Stimulated activated CD8-positive, alpha-beta memory T cell treated with anti-CD3 and anti-CD28 coated beads, Interleukin-15, amount 100 ng/mL, for 48 hours (primary cell): ENCODE measurements at regions not wholly inside any gene's neighbourhood (a gene's known extent, or its start where the extent isn't known, plus 50 kb on each side); places are given as distances from the start of the nearest gene placed in this dataset.
"Not testable (repeated sequence)": the region's sequence is repeated elsewhere in the genome, so short reads cannot be mapped to it uniquely, and the experiment has no call there.

Source experiments
- DNase-seq, 2 donors: peaks; one replicate each; pipeline ENCODE4 v3.0.0-alpha.2; 2020; ENCODE audit warnings: low read depth in 2 of 2

DNA sequence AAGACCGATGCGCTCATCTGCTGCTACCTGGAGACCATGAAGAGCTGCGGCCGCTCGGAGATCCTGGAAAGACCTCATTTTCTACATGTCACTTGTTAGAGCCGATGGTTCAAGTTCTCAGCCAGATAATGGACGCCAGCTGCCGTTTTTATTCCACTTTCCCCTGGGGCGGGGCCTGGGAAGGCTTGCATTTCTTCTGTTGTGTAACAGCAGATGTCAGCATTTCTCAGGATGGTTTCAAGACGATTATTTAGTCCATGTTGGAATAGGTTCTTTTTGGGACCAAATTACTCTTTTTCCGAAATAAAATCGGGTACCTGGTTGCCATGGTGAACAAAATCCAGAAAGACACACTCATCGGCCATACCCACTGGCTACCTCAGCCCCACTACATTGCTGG lies 1418.3 kb downstream of the CDH11 start:
- no peak for DNase-seq

DNA sequence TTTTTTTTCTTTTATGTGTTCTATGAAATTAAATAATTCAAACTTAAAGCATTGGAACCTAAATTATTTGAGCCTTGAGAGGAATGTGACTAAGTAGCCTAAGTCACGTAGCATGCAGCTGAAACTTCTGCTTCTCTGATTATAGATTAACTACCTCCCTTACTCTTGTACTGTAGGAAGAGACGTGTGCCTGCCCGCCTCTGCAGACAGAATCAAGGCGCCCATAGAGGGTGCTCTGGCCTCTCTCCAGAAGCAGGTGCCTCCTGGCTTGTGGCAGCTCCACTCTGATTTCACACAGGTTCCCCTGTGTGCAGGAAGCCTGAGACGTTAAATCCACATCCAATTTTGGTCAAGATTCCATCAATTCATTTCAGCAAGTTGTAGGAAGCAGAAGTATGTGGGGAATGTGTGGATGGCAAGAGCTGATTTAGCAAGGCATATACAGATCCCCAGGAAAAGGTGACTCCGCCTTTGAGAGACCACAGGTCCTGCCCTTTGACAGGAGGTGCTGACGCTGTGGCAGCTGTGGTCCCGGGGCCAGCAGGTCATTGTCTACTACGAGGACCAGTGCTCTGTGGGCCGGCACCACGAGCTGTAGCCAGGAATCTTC lies 1418.8 kb downstream of the CDH11 start:
- DNase-seq: no peak

DNA sequence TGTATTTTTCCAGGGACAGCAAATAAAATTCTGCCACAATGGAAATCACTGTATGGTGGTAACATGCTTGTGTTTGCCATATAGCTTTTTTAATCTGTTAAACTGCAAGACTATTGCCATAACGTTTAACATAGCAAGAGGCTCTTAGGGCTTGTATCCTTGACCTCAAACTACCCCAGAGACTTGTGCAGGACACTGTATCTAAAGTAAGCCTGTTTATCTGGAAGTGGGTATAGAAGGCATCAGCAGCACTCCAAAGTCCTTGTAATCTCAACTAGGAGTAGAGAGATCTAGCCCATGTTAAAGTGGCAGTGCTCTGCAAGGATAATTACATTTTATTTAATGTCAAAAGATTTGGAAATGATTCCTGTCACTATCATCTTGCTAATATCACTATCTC lies 1424.1 kb downstream of the CDH11 start:
- DNase-seq: no peak

DNA sequence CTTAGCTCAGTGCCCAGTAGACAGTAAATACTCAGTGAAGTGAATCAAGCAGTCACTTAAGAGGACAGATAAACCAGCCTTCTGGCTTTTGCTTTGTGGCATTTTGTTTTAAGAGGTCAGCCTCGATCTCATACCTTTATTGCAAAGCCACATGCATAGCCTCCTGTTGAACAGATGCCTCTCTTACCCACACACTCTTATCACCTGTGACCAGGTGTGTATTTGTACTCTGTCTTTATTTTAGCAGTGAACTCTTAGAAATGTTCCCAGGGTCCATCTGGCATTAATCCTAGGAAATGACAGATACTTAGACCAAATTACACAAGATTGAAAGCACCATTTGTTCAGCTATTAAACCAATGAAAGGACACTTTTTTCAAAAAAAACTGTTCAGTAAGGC lies 1426.5 kb downstream of the CDH11 start:
- DNase-seq: no peak

DNA sequence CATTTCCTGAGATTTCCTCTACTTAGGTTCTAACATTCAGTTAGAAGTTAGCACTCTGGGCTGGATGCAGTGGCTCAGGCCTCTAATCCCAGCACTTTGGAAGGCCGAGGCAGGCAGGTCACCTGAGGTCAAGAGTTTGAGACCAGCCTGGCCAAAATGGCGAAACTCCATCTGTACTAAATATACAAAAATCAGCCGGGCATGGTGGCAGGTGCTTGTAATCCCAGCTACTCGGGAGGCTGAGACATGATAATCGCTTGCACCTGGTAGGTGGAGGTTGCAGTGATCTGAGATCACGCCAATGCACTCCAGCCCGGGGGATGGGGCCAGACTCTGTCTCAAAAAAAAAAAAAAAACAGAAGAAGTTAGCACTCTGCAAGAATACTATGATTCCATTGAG lies 1430.9 kb downstream of the CDH11 start:
- DNase-seq: no peak

DNA sequence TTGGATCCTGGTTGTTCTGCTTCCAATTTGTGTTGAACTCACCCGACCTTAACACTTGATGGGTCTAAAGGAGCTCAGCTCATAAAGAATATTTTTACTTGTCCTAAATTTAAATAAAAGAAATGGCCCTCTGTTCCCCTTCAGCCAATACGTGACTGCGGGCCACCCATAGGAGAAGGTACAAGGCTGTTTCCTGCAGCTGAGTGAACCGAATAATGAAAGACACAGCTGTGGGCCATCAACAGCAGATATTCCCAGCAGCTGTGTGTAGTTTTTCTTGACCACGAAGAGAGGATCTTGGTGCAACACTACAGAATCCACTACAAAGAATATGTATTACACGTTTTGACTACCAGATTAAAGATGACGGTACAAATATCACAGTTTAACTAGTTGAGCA lies 1431.6 kb downstream of the CDH11 start:
- no peak for DNase-seq

DNA sequence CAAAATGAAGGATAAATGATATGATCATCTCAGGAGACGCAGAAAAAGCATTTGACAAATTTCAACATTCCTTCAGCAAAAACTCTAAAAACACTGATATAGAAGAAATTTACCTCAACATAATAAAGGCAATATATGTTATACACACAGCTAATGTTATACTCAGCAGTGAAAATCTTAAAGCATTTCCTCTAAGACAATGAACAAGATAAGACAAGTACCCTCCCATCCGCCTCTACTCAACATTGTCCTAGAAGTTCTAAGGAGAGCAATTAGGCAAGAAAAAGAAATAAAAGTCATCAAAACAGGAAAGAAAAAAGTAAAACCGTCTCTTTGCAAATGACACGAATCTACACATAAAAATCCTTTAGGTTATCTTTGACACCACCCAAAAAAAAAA lies 1432.8 kb downstream of the CDH11 start:
- no peak for DNase-seq

DNA sequence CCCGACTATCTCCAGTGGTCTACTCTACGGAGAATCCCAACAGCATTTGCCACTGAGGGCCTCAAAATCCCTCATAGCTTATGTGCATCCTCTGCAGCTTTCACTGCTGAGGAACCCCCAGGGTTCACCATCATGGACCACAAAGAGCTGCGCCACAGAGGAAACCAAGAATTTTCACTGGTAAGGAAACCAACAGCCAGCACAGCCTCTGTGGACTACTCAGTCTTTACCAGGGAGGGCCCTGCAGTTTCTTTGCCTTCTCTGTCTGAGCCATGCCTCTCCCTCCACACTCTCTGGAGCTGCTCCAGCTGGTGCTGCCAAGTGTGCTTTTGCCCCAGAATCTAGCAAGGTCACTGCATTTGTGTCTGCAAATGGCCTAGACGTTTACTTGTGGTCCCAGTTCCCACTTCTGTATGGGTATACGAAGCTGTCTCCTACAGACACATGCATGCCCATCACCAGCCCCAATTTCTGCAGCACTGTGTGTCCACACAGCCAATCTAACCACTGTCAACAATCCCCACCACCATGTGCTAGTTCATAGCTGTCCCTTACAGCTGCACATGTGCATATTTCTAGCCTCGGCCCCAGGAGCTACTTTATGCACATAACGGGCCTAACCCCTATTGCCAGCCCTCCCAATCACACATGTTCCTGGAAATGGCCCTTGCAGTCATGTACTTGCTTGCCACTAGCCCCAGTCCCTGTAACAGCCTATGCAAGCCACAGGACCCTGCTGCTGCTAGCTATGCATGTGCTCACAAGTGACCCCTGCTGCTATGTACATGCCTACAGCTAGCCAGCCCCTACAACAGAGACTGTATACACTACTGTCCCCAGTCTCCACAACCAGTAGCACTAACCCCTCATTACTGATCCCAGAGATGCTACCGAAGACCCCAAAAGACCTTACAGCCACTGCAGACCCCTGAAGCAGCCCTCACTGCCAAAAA lies 1437.4 kb downstream of the CDH11 start:
- DNase-seq: no peak

DNA sequence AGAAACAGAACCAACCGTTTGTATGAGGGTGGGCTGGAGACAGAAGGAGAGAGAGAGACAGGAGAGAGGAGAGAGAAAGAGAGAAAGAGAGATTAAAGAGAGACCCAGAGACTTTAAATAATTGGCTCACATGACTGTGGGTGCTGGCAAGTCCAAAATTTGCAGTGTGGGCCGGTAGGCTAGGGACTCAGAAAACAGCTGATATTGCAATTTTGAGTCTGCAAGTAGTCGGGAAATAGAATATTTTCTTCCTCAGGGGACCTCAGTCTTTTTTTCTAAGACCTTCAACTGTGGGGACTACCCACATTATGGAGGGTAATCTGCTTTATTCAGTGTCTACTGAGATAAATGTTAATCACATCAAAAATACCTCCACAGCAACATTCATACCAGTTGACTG lies 1439.0 kb downstream of the CDH11 start:
- DNase-seq: no peak

DNA sequence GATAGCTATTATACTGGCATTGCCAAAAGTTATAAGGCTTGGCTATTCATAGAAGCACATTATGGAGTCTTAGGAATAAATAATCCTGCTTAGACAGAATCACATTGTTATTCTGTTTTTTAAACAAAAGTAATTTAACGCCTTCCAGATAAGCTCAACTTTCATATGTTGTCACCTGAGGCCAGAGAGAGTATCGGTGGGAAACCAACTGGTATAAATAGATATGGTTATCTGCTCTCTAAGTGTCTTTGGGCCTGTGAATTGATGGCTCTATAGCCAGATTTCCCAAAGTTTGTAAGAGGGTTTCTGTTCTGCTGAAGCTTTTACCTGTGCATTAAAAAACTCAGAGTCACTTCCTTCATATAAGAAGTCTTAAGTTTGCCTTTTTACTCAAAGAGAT lies 1449.4 kb downstream of the CDH11 start:
- no peak for DNase-seq

DNA sequence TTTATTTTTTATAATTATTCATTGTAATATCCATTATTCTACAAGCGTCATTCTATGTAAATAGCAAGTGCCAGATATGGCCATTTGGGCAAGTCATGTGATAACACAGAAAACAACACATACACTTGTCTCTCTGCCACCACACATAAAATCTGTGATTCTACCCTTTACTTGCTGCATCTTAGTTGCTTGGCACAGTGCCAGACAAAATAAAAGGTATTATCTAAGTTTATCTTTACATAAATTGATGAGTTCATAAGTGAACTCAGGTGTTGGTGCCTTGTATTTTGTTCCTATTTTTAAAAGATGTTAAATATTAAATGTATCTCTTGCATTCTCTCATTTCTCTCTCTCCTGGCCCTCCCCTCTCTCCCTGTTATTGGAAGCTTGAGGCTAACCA lies 1458.7 kb downstream of the CDH11 start:
- no peak for DNase-seq

DNA sequence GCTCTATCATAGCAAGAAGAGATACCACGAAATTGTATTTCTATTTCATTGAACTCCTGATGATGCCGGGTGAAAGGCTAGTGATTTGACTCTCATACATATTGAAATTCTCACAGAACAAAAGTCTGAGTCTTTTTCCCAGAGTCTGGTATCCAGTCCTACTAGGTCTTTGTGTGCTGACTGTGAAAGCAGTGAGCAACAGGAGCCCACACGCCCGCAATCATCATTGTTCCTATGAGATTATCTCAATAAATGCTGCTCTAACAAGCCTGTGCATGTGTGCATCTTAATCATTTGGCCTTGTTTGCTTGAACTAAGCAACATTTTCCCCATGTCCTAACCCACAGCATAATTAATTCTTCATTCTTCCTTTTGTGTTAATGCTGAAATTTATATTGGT lies 1466.0 kb downstream of the CDH11 start:
- no peak for DNase-seq

DNA sequence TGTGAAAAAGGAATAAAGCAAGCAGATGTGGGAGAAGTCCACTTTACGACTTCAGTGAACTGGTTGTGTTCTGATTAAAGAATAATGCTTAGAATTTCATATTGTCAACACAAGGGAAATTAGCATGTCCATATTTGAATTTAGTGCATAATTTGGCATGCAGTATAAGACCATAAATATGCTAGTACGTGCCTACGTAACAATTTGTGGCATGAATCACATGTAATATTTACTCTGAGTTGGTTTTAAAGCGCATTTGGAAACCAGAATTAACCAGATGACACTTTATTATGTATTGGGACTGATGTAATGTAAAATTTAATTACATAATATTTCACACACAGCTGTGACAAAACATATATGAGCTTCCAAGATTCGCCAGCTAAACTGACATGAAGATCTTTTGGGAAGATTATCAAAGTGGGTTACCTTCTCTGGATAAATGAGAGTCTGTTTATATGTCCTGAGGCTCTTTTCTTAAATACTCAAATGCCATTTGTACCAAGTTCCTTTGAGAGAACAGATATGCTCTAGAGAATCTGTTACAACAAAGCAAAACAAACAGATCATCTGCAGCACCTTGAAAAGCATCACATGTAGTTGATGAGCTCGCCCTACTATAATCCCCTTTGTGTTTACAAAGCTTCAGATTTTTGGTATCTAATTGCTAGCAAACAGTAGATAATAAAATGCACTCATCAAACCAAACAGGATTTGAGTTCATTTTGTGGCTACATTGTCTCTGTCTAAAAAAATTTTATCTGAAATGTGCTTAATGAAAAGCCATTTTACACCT lies 1468.6 kb downstream of the CDH11 start:
- DNase-seq: no peak

DNA sequence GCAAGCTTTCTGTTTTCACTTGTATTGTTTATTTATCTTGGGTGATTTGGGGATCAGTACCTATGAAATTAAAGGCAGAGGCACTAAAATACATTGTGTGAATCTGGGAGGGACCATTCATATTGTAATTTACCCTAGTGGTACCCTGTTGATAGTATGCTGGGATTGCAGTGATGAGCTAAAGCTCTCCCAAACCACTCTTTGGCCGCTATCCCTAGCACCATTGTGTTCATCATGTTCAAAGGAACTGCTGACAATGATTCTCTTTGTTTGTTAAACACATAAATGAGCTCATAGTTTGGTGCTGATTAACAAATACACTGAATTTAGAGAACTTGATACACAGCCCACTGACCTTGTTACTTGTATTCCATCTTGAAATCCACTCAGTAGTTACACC lies 1469.8 kb downstream of the CDH11 start:
- DNase-seq: no peak

DNA sequence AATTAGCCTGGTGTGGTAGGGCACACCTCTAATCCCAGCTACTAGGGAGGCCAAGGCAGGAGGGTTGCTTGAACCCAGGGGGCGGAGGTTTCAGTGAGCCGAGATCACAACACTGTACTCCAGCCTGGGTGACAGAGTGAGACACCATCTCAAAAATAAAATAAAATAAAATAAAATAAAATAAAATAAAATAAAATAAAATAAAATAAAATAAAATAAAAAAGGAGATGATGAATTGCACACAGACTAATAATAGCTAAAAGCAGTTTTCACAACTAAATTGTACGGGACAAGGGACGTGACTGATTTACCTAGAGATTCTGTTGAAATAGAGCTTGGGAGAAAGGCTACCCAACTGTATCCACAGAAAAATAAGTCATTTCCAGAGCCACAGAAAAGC lies 1471.3 kb downstream of the CDH11 start:
- no peak for DNase-seq

DNA sequence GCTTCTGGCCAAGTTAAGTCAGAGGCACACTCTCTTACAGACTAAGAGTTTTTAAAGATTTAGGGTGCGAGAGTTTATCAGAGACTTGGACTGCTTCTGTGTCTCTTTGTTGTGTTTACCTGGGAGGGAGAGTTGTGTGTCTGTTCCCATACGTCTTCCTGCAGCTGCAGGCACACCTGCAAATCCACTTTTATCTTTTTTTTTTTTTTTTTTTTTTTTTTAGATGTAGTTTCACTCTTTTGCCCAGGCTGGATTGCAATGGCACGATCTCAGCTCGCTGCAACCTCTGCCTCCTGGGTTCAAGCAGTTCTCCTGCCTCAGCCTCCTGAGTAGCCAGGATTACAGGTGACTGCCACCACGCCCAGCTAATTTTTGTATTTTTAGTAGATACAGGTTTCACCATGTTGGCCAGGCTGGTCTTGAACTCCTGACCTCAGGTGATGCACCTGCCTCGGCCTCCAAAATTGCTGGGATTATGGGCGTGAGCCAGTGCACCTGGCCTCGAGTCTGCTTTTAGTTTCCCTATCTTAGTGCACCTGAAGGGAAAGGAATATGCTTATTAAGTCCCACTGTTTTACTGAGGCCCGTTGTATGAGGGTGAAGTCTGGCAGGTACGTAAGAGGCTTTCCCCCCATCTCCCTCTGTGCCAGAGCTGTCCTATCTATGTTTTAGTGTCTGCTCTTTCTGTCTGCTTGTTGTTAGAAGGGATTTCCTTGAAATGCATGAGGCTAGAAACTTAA lies 1488.0 kb downstream of the CDH11 start:
- not testable (repeated sequence) for DNase-seq

DNA sequence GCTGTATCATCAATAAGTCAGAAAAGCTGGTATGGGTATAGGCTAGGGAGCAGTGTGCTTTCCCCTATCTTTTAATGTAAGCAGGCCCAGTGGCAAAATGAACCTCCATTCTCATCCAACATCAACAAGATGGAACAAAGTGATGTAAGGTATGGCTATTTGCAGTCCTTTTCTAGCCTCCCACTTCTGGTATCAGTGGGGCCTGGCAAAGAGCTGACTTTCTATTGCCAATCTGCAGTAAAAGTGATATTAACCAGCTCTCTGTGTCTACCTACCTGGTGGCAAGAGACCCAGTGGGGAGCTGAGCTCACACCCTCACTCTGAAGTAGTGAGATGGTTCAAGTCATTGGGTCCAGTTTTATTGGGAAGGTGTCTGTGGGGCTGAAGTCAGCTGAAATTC lies 1492.6 kb downstream of the CDH11 start:
- DNase-seq: no peak

DNA sequence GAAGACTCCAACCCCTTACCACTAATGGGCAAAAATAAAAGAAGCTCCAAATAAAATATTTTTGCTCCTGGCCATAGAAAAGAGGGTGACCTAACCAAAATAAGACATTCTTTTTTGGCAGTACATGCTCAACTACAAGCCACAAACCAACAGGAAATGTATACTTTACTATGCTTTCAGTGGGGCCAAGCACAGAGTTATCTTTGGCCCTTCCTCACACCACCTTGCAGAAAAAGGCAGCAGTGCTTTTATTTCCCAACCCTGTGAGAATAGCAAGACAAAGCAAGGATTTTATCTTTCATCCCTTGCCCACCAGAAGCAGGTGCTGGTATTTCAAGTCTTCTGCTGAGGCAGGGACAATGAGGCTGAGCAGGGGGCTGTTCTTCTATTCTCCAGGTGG lies 1493.1 kb downstream of the CDH11 start:
- no peak for DNase-seq

DNA sequence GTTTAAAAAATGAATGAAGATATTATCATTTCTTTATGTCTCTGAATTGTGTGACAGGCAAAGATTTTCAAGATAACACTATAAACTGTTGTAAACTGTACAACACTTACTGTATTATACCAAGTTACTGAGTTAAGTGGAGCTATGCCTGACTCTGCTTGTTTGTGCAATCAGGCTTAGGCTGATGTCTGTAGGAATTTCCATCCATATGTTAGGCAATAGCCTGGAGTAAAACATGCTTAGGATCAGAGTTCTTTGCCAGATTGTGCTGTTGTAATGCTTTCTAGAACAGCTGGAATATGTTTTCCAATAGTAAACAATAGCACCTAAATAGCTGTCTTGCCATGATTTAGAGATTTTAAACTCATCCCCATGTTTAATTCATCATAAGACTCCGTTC lies 1496.7 kb downstream of the CDH11 start:
- no peak for DNase-seq

DNA sequence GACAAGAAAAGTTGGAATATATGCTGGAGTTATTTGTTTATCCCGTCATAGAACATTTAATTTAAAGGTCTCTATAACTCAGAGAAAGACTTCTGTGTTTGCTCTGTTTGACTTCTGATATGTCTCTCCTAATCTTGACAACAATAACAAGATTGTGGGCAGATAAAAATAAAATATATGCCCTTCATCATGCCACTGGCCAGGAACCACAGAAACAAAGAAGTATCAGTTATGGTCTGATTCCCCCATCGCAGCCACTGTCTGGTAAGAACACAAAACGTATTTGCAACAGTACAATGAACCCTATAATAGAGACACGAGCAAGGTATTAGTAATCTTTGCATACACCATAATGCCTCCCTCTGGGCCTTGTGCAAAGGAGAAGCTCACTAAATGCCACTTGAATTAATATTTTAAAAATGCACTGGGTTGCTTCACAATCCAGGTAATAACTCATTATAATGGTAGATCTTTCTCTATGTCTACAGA lies 1498.3 kb downstream of the CDH11 start:
- no peak for DNase-seq

DNA sequence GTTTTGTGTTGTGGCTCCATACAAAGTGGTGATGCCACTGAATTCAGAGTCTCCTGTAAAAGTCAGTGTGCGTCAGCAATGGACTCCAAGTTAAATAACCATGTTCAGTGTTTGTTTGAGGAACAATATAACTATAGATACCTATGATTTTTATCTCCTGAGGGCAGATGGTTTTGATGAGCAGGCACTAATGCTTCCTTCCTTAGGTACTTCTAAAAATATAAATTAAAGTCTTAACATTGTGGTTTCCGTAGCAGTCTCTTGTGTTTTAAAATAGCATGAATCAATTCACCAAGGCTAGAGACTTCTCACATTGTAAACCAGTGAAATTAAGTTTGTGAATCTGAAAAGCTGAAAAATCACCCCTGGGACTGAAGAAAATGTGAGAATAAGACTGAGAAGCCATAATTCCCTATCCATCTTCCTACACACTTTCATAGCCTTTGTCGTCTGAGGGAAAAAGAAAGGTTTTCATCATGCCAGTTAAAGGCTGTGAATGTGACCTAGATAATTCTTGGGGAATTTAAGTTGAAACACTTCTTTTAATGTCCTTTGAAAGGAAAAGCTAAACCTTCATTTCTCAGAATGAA lies 1502.9 kb downstream of the CDH11 start:
- no peak for DNase-seq
